HG03039 (cell line): ENCODE measurements at regions not wholly inside any gene's neighbourhood (a gene's known extent, or its start where the extent isn't known, plus 50 kb on each side); places are given as distances from the start of the nearest gene placed in this dataset.

Experiments
- ATAC-seq: cut with Tn5 transposase; IDR thresholded peaks from one replicate; pipeline ENCODE4 v1.9.1; 2021; ENCODE audit warnings: mild to moderate bottlenecking, moderate library complexity; ENCODE audit not compliant: unreplicated experiment

- no peak for ATAC-seq
Measured at GRCh38 chr4:89665662-89666061, 171.3 kb downstream of the SNCA start.

- ATAC-seq: no peak
Measured at GRCh38 chr4:89664521-89664920, 172.4 kb downstream of the SNCA start.

- no peak for ATAC-seq
Measured at GRCh38 chr4:89661173-89661899, 175.6 kb downstream of the SNCA start.

GRCh38 chr4:89660444-89661172, 176.4 kb downstream of the SNCA start:
- no peak for ATAC-seq

GRCh38 chr4:89658701-89659024, 178.3 kb downstream of the SNCA start:
- peak; percentile 89 for ATAC-seq

GRCh38 chr4:89657931-89658700, 178.8 kb downstream of the SNCA start:
- ATAC-seq: peak; percentile 64

GRCh38 chr4:89653012-89653411, 183.9 kb downstream of the SNCA start:
- ATAC-seq: no peak

- ATAC-seq: no peak
Measured at GRCh38 chr4:89645482-89645881, 191.5 kb downstream of the SNCA start.

- ATAC-seq: no peak
Measured at GRCh38 chr4:89641367-89641687, 195.6 kb downstream of the SNCA start.

GRCh38 chr4:89640620-89641366, 196.2 kb downstream of the SNCA start:
- ATAC-seq: no peak

- no peak for ATAC-seq
Measured at GRCh38 chr4:89639395-89639794, 197.6 kb downstream of the SNCA start.

GRCh38 chr4:89625599-89626293, 211.2 kb downstream of the SNCA start:
- no peak for ATAC-seq

GRCh38 chr4:89619206-89619962, 217.6 kb downstream of the SNCA start:
- ATAC-seq: no peak

- no peak for ATAC-seq
Measured at GRCh38 chr4:89618151-89618550, 218.8 kb downstream of the SNCA start.

GRCh38 chr4:89617317-89617716, 219.6 kb downstream of the SNCA start:
- no peak for ATAC-seq

- ATAC-seq: no peak
Measured at GRCh38 chr4:89616382-89616781, 220.6 kb downstream of the SNCA start.

- no peak for ATAC-seq
Measured at GRCh38 chr4:89615051-89615450, 221.9 kb downstream of the SNCA start.

- ATAC-seq: no peak
Measured at GRCh38 chr4:89614155-89614554, 222.8 kb downstream of the SNCA start.

GRCh38 chr4:89610236-89610635, 226.7 kb downstream of the SNCA start:
- ATAC-seq: no peak

GRCh38 chr4:89609756-89610155, 227.2 kb downstream of the SNCA start:
- ATAC-seq: no peak
